ENCODE measurements at regions not wholly inside any gene's neighbourhood (a gene's known extent, or its start where the extent isn't known, plus 50 kb on each side); places are given as distances from the start of the nearest gene placed in this dataset.

GRCh38 chr12:104896146-104896545 is 61.9 kb downstream of the SLC41A2 start:
- Histone ChIP-seq H2AFZ (no peak overlapping the region), H3K9ac (no peak overlapping the region), H3K4me3 (ENCODE audit: low read depth, low read length) (no peak overlapping the region), H3K4me2 (ENCODE audit: low read length) (no peak overlapping the region), H3K79me2 (no peaks in the 10 kb centered on the region), H3K27ac (no peak overlapping the region), H3K4me1 (no peaks in the 10 kb centered on the region), H3K36me3 (ENCODE audit: control insufficient read depth, insufficient read depth, low read length) (no peaks in the 10 kb centered on the region), H3K9me3 (ENCODE audit: control insufficient read depth, low read length) (no peaks in the 10 kb centered on the region), H3K27me3 (ENCODE audit: control insufficient read depth, insufficient read depth, low read length) (no peaks in the 10 kb centered on the region)
- no peak for TF ChIP-seq CTCF (IDR thresholded peaks at IDR 0.05)

- Histone ChIP-seq H3K27me3 (ENCODE audit: control insufficient read depth, insufficient read depth, low read length) (no peaks in the 10 kb centered on the region), H3K4me2 (ENCODE audit: low read length) (no peak overlapping the region), H2AFZ (no peak overlapping the region), H3K9ac (no peak overlapping the region), H3K36me3 (ENCODE audit: control insufficient read depth, insufficient read depth, low read length) (no peaks in the 10 kb centered on the region), H3K27ac (no peak overlapping the region), H3K79me2 (no peaks in the 10 kb centered on the region), H3K4me1 (no peaks in the 10 kb centered on the region), H3K9me3 (ENCODE audit: control insufficient read depth, low read length) (no peaks in the 10 kb centered on the region), H3K4me3 (ENCODE audit: low read depth, low read length) (no peak overlapping the region)
- no peak for TF ChIP-seq CTCF (IDR thresholded peaks at IDR 0.05)
Measured at GRCh38 chr12:104895415-104895814, 62.7 kb downstream of the SLC41A2 start.

GRCh38 chr12:104890476-104891096 is 67.5 kb downstream of the SLC41A2 start:
- no peaks in the 10 kb centered on the region for H3K36me3 ChIP-seq (ENCODE audit: control insufficient read depth, insufficient read depth, low read length)
- no peaks in the 10 kb centered on the region for H3K9me3 ChIP-seq (ENCODE audit: control insufficient read depth, low read length)
- no peak overlapping the region for H3K4me2 ChIP-seq (ENCODE audit: low read length)
- no peaks in the 10 kb centered on the region for H3K27me3 ChIP-seq (ENCODE audit: control insufficient read depth, insufficient read depth, low read length)
- H3K9ac ChIP-seq = no peak overlapping the region
- no peaks in the 10 kb centered on the region for H3K79me2 ChIP-seq
- no peak for TF ChIP-seq CTCF (IDR thresholded peaks at IDR 0.05)
- H3K27ac ChIP-seq = no peak overlapping the region
- H3K4me3 ChIP-seq (ENCODE audit: low read depth, low read length) = no peak overlapping the region
- no peaks in the 10 kb centered on the region for H3K4me1 ChIP-seq
- H2AFZ ChIP-seq = no peak overlapping the region

- Histone ChIP-seq H3K4me3 (ENCODE audit: low read depth, low read length) (no peak overlapping the region), H2AFZ (no peak overlapping the region), H3K9me3 (ENCODE audit: control insufficient read depth, low read length) (no peaks in the 10 kb centered on the region), H3K36me3 (ENCODE audit: control insufficient read depth, insufficient read depth, low read length) (no peaks in the 10 kb centered on the region), H3K4me2 (ENCODE audit: low read length) (no peak overlapping the region), H3K4me1 (no peaks in the 10 kb centered on the region), H3K27ac (no peak overlapping the region), H3K27me3 (ENCODE audit: control insufficient read depth, insufficient read depth, low read length) (no peaks in the 10 kb centered on the region), H3K79me2 (no peaks in the 10 kb centered on the region), H3K9ac (no peak overlapping the region)
- no peak for TF ChIP-seq CTCF (IDR thresholded peaks at IDR 0.05)
Measured at GRCh38 chr12:104889735-104890134, 68.4 kb downstream of the SLC41A2 start.

GRCh38 chr12:104888892-104889291 is 69.2 kb downstream of the SLC41A2 start:
- Histone ChIP-seq H3K9me3 (ENCODE audit: control insufficient read depth, low read length) (no peaks in the 10 kb centered on the region), H3K79me2 (no peaks in the 10 kb centered on the region), H3K4me1 (no peaks in the 10 kb centered on the region), H3K9ac (no peak overlapping the region), H3K4me3 (ENCODE audit: low read depth, low read length) (no peak overlapping the region), H3K4me2 (ENCODE audit: low read length) (no peak overlapping the region), H3K36me3 (ENCODE audit: control insufficient read depth, insufficient read depth, low read length) (no peaks in the 10 kb centered on the region), H2AFZ (no peak overlapping the region), H3K27me3 (ENCODE audit: control insufficient read depth, insufficient read depth, low read length) (no peaks in the 10 kb centered on the region), H3K27ac (no peak overlapping the region)
- TF ChIP-seq CTCF (IDR thresholded peaks at IDR 0.05) = no peak

Data from parathyroid adenoma (tissue), 2 donors.